Epithelial cell of proximal tubule (primary cell): ENCODE measurements at regions not wholly inside any gene's neighbourhood (a gene's known extent, or its start where the extent isn't known, plus 50 kb on each side); places are given as distances from the start of the nearest gene placed in this dataset.

Experiments used
- DNase-seq: peaks from one replicate; pipeline ENCODE4 v3.0.0-alpha.2; 2011; ENCODE audit warnings: low read depth
- H3K4me3 ChIP-seq: 2 replicates; pipeline ENCODE4 v1.5.1; 2011; ENCODE audit warnings: low read depth, mild to moderate bottlenecking, low read length
- TF ChIP-seq, protein P1 (sequence below): conservative IDR thresholded peaks from 2 replicates; pipeline ENCODE4 v1.5.1; 2012; ENCODE audit warnings: low read depth, mild to moderate bottlenecking, low read length

DNA sequence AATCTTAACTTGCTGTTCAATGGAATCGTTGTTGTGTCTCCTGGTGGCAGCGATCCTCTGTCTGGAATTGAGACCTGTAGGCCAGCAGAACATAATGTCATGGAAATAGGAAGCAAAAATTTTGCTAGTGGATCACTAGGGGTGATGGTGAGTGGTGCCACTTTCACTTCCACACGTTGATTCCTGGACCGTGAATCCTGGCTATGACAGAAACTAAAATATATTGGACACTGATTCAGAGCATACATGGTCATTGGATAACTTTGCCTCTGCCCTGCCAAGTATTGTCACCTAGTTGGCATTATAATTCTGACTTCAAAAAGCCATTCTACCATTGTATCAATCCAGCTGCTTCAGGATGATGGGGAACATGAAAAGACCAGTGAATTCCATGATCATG, 353.2 kb downstream of the IRX1 start:
- no peak overlapping the region for H3K4me3 ChIP-seq
- TF ChIP-seq, protein P1, sequence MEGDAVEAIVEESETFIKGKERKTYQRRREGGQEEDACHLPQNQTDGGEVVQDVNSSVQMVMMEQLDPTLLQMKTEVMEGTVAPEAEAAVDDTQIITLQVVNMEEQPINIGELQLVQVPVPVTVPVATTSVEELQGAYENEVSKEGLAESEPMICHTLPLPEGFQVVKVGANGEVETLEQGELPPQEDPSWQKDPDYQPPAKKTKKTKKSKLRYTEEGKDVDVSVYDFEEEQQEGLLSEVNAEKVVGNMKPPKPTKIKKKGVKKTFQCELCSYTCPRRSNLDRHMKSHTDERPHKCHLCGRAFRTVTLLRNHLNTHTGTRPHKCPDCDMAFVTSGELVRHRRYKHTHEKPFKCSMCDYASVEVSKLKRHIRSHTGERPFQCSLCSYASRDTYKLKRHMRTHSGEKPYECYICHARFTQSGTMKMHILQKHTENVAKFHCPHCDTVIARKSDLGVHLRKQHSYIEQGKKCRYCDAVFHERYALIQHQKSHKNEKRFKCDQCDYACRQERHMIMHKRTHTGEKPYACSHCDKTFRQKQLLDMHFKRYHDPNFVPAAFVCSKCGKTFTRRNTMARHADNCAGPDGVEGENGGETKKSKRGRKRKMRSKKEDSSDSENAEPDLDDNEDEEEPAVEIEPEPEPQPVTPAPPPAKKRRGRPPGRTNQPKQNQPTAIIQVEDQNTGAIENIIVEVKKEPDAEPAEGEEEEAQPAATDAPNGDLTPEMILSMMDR = no peak
- DNase-seq = no peak

DNA sequence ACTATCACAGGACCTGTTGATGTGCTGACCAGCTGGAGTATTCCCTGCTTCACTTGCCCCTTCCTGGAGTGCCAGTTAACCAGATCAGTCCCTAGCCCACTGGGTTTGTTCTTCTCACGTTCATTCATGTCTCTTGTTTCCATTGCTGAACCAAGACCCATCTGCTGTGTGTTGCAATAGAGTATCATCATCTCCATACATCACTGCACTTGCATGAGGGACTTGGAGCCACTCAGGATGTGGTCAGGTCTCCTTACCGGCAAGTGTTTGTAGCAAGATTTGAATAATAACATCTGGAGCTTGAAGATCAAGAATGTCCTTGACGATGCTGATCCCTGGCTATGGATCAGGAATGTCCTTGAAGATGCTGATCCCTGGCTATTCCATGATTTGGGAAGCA, 358.6 kb downstream of the IRX1 start:
- no peak overlapping the region for H3K4me3 ChIP-seq
- no peak for DNase-seq
- TF ChIP-seq, protein P1 = no peak

DNA sequence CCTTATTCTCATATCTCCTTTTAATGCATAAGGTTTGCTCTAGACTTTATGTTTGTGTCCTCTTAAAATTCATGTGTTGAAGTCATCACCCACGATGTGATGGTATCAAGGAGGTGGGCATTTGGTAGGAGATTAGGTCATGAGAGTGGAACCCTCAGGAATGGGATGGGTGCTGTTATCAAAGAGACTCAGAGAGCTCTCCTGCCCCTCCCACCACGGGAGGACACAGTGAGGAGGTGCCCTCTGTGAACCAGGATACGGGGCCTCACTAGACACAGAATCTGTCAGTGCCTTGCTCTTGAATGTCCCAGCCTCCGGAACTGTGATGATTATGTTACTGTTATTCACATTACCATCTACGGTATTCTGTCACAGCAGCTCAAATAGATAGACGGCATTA, 359.0 kb downstream of the IRX1 start:
- TF ChIP-seq, protein P1 = no peak
- H3K4me3 ChIP-seq = no peak overlapping the region
- no peak for DNase-seq

DNA sequence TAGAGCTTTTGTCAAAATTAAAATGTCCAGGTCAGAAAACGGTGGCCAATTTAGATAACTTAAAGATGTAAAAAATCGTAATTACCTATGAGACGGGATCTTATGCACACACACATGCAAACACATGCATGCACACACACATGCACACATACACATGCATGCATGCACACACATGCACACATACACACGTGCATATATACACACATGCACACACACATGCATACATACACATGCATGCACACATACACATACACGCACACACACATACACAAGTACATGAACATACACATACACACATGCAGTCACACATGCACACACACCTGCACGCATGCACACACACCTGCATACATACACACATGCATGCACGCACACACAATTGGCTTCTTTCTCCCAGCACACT, 362.0 kb downstream of the IRX1 start:
- no peak for DNase-seq
- H3K4me3 ChIP-seq = no peak overlapping the region
- TF ChIP-seq, protein P1 = no peak

DNA sequence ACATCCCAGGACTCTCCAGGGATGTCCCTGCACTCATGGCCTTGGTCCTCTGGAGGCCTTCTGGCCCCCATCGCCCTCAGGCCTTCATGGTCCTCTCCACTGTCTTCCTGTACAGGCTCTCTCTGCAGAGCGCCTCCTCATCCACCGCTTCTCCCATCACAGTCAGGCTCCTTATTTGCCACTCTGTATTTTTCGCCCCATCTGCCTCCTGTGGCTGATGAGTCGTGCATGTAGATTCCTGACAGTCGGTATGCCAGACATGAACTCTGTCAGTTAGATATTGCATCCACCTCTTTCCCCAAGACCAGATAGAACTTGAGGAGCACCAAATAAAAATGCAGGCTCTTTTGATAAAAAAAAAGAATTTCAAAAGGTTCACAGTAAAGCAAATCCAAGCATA, 362.8 kb downstream of the IRX1 start:
- no peak for DNase-seq
- TF ChIP-seq, protein P1 = no peak

DNA sequence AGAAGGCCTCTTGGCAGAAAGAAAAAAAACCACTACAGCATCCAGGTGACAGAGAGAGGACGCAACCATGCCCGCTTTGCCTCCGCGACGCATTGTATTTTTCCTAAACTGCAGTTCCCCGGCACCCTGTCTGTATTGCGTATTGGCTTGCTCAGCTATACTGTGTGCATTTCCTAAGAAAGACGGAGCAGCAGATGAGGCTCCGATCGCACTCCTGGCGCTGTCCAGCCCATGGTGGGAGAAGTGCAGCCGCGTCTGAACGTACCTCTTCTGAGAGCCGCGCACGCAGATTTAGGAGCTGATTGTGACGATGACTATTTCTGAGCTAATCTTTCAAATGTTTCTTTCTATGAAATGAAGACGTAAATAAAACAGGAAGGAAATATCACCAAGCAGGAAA, 366.5 kb downstream of the IRX1 start:
- no peak for DNase-seq
- TF ChIP-seq, protein P1 = no peak
- no peak overlapping the region for H3K4me3 ChIP-seq

More for the DNA sequence above, 362.8 kb downstream of the IRX1 start:
- no peak overlapping the region for H3K4me3 ChIP-seq

DNA sequence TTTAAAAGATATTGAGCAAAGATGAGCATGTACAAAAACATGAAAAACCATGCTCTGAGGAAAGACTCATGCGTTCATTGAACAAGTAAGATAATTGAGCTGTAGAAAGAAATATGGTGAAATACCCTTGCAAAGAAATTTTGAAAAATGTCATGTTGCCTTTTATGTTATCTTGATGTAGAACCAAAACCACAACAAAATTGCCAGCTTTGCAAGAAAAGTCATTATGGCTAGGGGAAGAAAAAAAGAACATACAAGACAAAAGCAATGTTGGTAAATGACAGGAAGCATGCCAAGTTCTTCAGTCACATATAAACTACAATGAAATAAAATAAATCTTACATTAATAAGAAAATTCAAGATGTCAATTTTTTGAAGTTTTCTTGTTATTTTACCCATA, 368.0 kb downstream of the IRX1 start:
- DNase-seq = no peak
- no peak overlapping the region for H3K4me3 ChIP-seq
- TF ChIP-seq, protein P1 = no peak
